GM21717 (cell line): ENCODE measurements at regions not wholly inside any gene's neighbourhood (a gene's known extent, or its start where the extent isn't known, plus 50 kb on each side); places are given as distances from the start of the nearest gene placed in this dataset.
"Not testable (repeated sequence)": the region's sequence is repeated elsewhere in the genome, so short reads cannot be mapped to it uniquely, and the experiment has no call there.

Experiments used
- ATAC-seq: cut with Tn5 transposase; IDR thresholded peaks from one replicate; pipeline ENCODE4 v1.9.1; 2021; ENCODE audit warnings: mild to moderate bottlenecking, moderate library complexity; ENCODE audit not compliant: unreplicated experiment

- no peak for ATAC-seq
These were observed 95.1 kb upstream of the TMEM178A start for GRCh38 chr2:39570614-39571013.

GRCh38 chr2:39571111-39571731 lies 94.5 kb upstream of the TMEM178A start:
- ATAC-seq: no peak

DNA sequence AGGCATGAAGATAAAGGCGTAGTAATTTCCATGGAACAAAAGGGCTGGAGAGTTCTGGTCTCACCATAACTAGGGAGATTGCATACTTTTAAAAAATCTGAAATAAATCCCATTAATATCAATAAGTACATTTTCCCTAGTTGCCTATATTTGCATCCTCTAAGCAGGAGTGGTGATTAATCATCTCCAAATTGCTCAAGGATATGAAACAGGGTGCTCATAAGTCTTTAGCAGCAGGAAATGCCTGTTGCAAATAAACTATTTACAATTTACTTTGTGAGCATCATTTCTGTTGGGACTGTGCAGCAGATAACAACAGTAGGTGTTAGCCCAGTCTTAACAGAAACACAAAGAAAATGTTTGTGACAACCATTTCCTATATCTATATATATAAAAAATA lies 92.4 kb upstream of the TMEM178A start:
- no peak for ATAC-seq

- ATAC-seq: no peak
These were observed 83.9 kb upstream of the TMEM178A start for GRCh38 chr2:39581866-39582265.

GRCh38 chr2:39583213-39583612 lies 82.5 kb upstream of the TMEM178A start:
- ATAC-seq: no peak

GRCh38 chr2:39583781-39584180 lies 81.9 kb upstream of the TMEM178A start:
- ATAC-seq: no peak

- no peak for ATAC-seq
These were observed 81.3 kb upstream of the TMEM178A start for GRCh38 chr2:39584283-39584965.

DNA sequence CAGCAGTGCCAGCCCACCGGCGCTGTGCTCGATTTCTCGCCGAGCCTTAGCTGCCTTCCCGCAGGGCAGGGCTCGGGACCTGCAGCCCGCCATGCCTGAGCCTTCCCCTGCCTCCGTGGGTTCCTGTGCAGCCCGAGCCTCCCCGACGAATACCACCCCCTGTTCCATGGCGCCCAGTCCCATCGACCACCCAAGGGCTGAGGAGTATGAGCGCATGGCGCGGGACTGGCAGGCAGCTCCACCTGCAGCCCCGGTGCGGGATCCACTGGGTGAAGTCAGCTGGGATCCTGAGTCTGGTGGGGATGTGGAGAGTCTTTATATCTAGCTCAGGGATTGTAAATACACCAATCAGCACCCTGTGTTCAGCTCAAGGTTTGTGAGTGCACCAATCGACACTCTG lies 80.2 kb upstream of the TMEM178A start:
- ATAC-seq: not testable (repeated sequence)

- ATAC-seq: no peak
These were observed 78.5 kb upstream of the TMEM178A start for GRCh38 chr2:39587168-39587567.

GRCh38 chr2:39587641-39588040 lies 78.1 kb upstream of the TMEM178A start:
- ATAC-seq: no peak

DNA sequence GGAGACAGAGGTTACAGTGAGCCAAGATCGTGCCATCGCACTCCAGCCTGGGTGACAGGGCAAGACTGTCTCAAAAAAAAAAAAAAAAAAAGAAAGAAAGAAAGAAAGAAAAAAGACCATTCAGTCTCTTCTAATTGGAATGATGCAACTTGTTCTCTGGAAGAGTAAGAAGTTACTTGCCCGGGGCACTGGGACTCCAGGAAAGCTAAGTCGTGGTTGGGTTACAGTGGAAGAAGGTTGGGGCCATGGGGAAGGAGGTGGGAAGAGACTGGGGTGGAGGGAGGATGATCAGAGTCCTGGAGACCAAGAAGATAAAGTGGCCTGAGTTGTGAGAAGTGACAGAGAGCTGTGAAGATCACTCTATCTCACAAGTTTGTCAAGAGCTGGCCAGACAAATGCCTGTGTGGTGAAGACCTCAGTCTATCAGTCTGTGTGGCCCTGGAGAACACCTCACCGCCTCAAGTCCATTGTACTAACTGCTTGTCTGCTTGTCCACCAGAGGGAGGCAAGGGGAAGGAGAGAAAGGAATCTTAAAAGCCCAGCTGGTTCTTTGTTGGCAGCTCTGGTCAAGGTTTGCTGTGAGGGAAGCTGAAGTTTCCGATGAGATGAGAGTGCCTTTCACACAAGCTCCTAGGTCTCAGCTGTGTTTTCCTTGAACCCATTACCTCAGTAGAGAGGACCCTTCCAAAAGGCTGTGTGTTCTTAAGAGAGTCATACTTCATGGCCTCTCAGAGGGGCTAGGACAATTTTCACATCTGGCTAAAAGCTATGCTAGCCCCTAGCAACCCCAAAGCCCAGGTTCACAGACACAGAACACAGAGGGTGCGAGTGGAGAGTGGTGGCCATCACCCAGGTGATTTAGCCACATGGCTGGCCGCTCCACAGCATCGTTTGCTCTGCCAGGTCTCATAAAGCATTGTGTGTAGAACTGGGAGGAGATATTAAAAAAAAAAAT lies 72.0 kb upstream of the TMEM178A start:
- ATAC-seq: no peak

- no peak for ATAC-seq
These were observed 70.6 kb upstream of the TMEM178A start for GRCh38 chr2:39595116-39595515.

GRCh38 chr2:39597314-39597713 lies 68.4 kb upstream of the TMEM178A start:
- no peak for ATAC-seq

DNA sequence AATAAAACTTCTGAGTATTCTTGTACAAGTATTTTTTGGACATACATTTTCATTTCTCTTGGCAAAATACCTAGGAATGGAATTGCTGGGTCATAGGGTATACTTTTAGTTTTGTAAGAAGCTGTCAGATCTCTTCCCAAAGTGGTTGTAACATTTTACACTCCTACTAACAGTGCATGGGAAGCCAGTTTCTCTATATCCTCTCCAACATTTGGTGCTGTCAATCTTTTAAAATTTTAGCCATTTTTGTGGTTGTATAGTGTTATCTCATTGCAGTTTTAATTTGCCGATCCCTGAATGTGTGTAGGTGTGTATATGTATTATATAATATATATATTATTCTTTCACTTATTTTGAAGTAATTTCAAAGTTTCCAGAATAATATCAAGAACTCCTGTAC lies 63.1 kb upstream of the TMEM178A start:
- ATAC-seq: no peak

GRCh38 chr2:39603436-39603835 lies 62.3 kb upstream of the TMEM178A start:
- ATAC-seq: no peak

DNA sequence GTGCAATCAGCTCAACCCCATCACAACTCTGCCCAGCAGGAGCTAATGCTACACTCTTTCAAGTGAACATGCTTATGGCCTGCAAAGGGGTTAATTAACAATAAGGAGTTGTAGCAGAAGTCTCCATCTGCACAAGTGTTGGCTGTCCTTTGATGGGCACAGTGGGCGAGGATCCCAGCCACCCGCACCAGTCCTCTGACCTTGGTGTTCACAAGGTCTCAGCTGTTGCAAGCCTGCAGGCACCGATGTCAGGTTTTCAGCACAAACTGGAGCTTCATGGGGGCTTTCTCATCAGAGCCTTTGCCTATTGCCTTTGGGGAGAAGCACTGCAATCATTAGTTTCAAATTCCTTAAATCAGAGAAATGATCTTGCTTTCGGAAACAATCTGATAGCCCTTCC lies 60.9 kb upstream of the TMEM178A start:
- no peak for ATAC-seq

- ATAC-seq: no peak
These were observed 59.1 kb upstream of the TMEM178A start for GRCh38 chr2:39606585-39606984.

DNA sequence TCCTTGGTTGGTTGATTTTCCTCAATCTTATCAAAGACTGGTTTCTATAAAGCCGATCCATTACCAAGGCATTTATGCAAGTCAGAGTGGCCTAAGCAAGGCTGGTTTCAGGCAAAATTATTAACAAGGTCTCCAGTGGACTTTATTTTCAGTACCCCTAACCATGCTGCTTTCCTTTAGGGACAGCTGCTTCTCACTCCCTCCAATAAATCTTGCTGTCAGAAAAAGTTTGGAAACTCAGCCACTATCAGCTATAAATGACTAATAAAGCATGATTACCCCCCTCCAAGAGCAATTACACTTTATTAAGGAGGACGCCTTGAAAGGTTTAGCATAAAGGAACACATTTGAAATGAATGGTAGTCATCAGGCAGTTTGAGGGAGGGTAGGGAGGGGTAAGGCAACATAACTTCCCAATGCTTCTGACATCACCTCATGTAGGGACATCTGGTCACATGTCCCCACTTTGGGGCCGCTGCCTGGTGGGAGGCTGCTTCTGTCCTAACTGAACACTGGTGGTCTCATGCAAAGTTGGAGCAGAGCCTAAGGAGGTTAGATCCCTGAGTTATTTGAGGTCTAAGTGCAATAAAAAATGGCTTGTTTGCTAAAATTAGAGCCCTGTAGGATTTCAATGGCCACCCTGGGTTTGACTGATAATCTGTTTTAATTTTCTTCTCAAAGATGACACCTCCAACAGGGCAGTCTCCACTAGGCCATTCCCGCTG lies 58.0 kb upstream of the TMEM178A start:
- ATAC-seq: no peak

DNA sequence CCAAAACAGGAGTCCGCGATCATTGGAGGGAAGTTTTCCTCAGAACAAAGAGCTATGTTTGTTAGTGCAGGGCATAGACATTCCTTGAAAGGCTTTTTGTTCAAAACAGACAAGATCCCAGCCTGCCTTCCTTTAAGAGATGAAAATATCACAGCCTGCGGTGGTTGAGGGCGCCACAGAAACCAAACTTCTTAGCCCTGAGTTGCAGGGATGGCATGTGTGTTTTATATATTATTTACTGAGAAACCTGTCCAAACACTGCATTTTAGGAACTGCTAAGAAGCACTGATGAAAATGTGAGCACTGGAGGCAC lies 57.5 kb upstream of the TMEM178A start:
- ATAC-seq: no peak

DNA sequence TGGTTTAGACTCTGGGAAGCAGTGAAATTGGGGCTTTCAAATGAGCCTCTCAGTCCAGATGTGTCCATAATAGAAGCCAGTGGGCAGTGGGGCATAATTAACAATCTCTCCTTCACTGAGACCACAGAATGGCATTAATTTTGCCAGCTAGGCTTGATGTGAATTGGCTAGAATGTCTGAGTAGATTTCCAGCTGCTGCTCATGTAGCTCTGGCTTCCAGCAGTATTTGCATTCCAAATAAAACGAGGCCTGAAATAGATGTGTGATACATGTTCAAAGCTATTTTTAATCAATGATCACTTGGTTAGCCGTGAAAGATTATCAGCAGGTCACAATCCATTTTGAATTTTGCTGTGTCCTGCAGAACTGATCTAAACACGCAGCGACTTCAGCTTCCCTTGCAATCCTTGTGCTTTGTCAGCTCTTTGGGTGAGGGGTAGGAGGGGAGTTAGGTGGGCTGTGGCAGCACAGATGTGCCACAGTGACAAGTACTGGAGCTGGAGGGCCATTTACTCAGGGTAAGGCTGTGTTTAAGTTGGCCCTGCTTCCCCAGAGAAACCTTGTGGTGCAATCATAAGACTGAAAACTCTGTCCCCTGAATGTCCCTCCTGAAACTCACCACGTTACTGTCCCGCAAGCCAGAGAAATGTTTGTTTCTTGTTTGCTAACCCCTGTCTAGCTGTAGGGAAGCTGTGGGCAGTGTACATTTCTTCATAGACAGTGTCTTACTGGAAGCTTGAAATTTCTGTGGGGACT lies 56.9 kb upstream of the TMEM178A start:
- ATAC-seq: no peak

DNA sequence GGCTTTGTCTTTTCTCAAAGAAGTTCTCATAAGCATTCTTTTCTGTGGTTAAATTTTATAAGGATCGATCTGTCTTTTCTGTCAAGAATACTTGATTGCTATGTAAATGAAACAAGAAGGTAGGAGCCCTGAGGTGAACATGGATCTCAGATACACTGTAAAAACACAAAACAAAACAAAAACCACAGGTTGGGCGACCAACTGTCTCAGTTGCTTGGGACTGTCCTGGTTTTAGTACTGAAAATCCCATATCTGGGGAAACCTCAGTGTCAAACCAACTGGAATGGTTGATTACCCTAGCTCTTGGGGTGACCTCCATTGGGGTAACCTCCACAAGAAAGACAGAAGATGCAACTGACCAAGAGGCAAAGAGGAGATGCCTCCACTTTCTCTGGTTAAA lies 55.8 kb upstream of the TMEM178A start:
- no peak for ATAC-seq
